Fibroblast of lung (primary cell): ENCODE measurements at regions not wholly inside any gene's neighbourhood (a gene's known extent, or its start where the extent isn't known, plus 50 kb on each side); places are given as distances from the start of the nearest gene placed in this dataset.

ENCODE experiments used
- DNase-seq, 2 donors: peaks; one replicate each; pipeline versions ENCODE4 v3.0.0 to v3.0.0-alpha.2; 2010; ENCODE audit warnings: low read depth in 2 of 2
- H2AFZ ChIP-seq: 2 replicates; pipeline ENCODE4 v1.5.1; 2012; ENCODE audit warnings: low read length, control low read depth, inconsistent platforms
- H3K27ac ChIP-seq: 2 replicates; pipeline ENCODE4 v1.5.1; 2011; ENCODE audit warnings: low read length, control low read depth; ENCODE audit not compliant: insufficient read depth
- H3K27me3 ChIP-seq: 2 replicates; pipeline ENCODE4 v1.5.1; 2011; ENCODE audit warnings: mild to moderate bottlenecking, low read length; ENCODE audit not compliant: control insufficient read depth, insufficient read depth
- H3K36me3 ChIP-seq: 2 replicates; pipeline ENCODE4 v1.5.1; 2011; ENCODE audit warnings: low read length; ENCODE audit not compliant: control insufficient read depth, insufficient read depth
- H3K4me1 ChIP-seq: 2 replicates; pipeline ENCODE4 v1.5.1; 2011; ENCODE audit warnings: low read length; ENCODE audit not compliant: control insufficient read depth, insufficient read depth; ENCODE audit errors: extremely low read depth
- H3K4me2 ChIP-seq: 2 replicates; pipeline ENCODE4 v1.5.1; 2011; ENCODE audit warnings: low read length, control low read depth; ENCODE audit not compliant: insufficient read depth; ENCODE audit errors: extremely low read depth
- H3K4me3 ChIP-seq, 4 experiments: fragments of 200-600 bp in 1 of 4; sonication (generic) in 1 of 4; replicated peaks in 1 of 4; 2 replicates each; pipeline ENCODE4 v1.5.1; 2011 to 2016; ENCODE audit warnings: low read length in 4 of 4, low read depth in 3 of 4, mild to moderate bottlenecking in 3 of 4, control low read depth in 2 of 4, inconsistent platforms in 1 of 4, mixed read lengths in 1 of 4; ENCODE audit not compliant: insufficient read depth in 1 of 4; ENCODE audit errors: control extremely low read depth in 1 of 4
- H3K79me2 ChIP-seq: 2 replicates; pipeline ENCODE4 v1.5.1; 2012; ENCODE audit warnings: mild to moderate bottlenecking, low read length, inconsistent platforms; ENCODE audit not compliant: control insufficient read depth, insufficient read depth
- H3K9ac ChIP-seq: 2 replicates; pipeline ENCODE4 v1.5.1; 2011; ENCODE audit warnings: mild to moderate bottlenecking, low read length, control low read depth; ENCODE audit not compliant: insufficient read depth
- H3K9me3 ChIP-seq: 2 replicates; pipeline ENCODE4 v1.5.1; 2012; ENCODE audit warnings: low read depth, low read length; ENCODE audit not compliant: control insufficient read depth, insufficient read depth
- H4K20me1 ChIP-seq: 2 replicates; pipeline ENCODE4 v1.5.1; 2011; ENCODE audit warnings: low read length; ENCODE audit not compliant: control insufficient read depth, insufficient read depth; ENCODE audit errors: extremely low read depth
- CTCF ChIP-seq, 2 donors: IDR thresholded peaks in 1 of 2; conservative IDR thresholded peaks in 1 of 2; 1 replicate in 1 of 2; 2 replicates in 1 of 2; pipeline ENCODE4 v1.5.1; 2011 to 2012; ENCODE audit warnings: low read length in 2 of 2, control low read depth in 1 of 2, inconsistent platforms in 1 of 2, low read depth in 1 of 2, mild to moderate bottlenecking in 1 of 2
- EZH2 ChIP-seq: IDR thresholded peaks from 2 replicates; pipeline ENCODE4 v1.5.1; 2012; ENCODE audit warnings: low read length, control low read depth, mild to moderate bottlenecking; ENCODE audit errors: missing control alignments

GRCh38 chr9:134223091-134223490, 58.7 kb upstream of the RNU6ATAC start:
- Histone ChIP-seq H3K9me3 (no peaks in the 10 kb centered on the region), H3K4me1 (peaks cover 2% of the 10 kb centered on the region), H3K9ac (no peak overlapping the region), H3K27me3 (no peaks in the 10 kb centered on the region), H3K79me2 (no peaks in the 10 kb centered on the region), H3K4me2 (no peak overlapping the region), H4K20me1 (no peaks in the 10 kb centered on the region), H3K27ac (no peak overlapping the region), H2AFZ (no peak overlapping the region), H3K36me3 (no peaks in the 10 kb centered on the region), H3K4me3 (no peak overlapping the region)
- TF ChIP-seq CTCF (conservative IDR thresholded peaks at IDR 0.05 in 1 of 2, IDR thresholded peaks at IDR 0.05 in 1 of 2; ENCODE audit: low read depth in 1 of 2, low read length in 2 of 2) (no peak), EZH2 (no peak)
- no peak for DNase-seq

- Histone ChIP-seq H3K36me3 (no peaks in the 10 kb centered on the region), H4K20me1 (no peaks in the 10 kb centered on the region), H3K27me3 (no peaks in the 10 kb centered on the region), H3K4me1 (peaks cover 2% of the 10 kb centered on the region), H3K9me3 (no peaks in the 10 kb centered on the region), H2AFZ (no peak overlapping the region), H3K4me2 (no peak overlapping the region), H3K79me2 (no peaks in the 10 kb centered on the region), H3K27ac (no peak overlapping the region), H3K9ac (no peak overlapping the region), H3K4me3 (no peak overlapping the region)
- DNase-seq = no peak
- TF ChIP-seq EZH2 = no peak
- no peak for TF ChIP-seq CTCF (conservative IDR thresholded peaks at IDR 0.05 in 1 of 2, IDR thresholded peaks at IDR 0.05 in 1 of 2; ENCODE audit: low read depth in 1 of 2, low read length in 2 of 2)
These were observed 59.3 kb upstream of the RNU6ATAC start for GRCh38 chr9:134223591-134224122.

- no peak overlapping the region for H3K9ac ChIP-seq
- H3K27me3 ChIP-seq = no peaks in the 10 kb centered on the region
- H2AFZ ChIP-seq = no peak overlapping the region
- no peak overlapping the region for H3K4me2 ChIP-seq
- H3K4me3 ChIP-seq = no peak overlapping the region
- no peaks in the 10 kb centered on the region for H3K9me3 ChIP-seq
- no peaks in the 10 kb centered on the region for H3K79me2 ChIP-seq
- peaks cover 2% of the 10 kb centered on the region for H3K4me1 ChIP-seq
- TF ChIP-seq EZH2 (no peak), CTCF (conservative IDR thresholded peaks at IDR 0.05 in 1 of 2, IDR thresholded peaks at IDR 0.05 in 1 of 2; ENCODE audit: low read depth in 1 of 2, low read length in 2 of 2) (no peak)
- H3K27ac ChIP-seq = no peak overlapping the region
- no peak for DNase-seq
- no peaks in the 10 kb centered on the region for H3K36me3 ChIP-seq
- H4K20me1 ChIP-seq = no peaks in the 10 kb centered on the region
These were observed 59.8 kb upstream of the RNU6ATAC start for GRCh38 chr9:134224127-134224526.
